NCI-H460 (cell line): ENCODE measurements at regions not wholly inside any gene's neighbourhood (a gene's known extent, or its start where the extent isn't known, plus 50 kb on each side); places are given as distances from the start of the nearest gene placed in this dataset.
A peak's percentile ranks its signal among the peaks of the same experiment; 100 is the strongest.
"Not testable (repeated sequence)": the region's sequence is repeated elsewhere in the genome, so short reads cannot be mapped to it uniquely, and the experiment has no call there.

Source experiments
- DNase-seq: peaks from one replicate; pipeline ENCODE4 v3.0.0-alpha.2; 2016; ENCODE audit warnings: low read depth; ENCODE audit errors: extremely low read depth

DNA sequence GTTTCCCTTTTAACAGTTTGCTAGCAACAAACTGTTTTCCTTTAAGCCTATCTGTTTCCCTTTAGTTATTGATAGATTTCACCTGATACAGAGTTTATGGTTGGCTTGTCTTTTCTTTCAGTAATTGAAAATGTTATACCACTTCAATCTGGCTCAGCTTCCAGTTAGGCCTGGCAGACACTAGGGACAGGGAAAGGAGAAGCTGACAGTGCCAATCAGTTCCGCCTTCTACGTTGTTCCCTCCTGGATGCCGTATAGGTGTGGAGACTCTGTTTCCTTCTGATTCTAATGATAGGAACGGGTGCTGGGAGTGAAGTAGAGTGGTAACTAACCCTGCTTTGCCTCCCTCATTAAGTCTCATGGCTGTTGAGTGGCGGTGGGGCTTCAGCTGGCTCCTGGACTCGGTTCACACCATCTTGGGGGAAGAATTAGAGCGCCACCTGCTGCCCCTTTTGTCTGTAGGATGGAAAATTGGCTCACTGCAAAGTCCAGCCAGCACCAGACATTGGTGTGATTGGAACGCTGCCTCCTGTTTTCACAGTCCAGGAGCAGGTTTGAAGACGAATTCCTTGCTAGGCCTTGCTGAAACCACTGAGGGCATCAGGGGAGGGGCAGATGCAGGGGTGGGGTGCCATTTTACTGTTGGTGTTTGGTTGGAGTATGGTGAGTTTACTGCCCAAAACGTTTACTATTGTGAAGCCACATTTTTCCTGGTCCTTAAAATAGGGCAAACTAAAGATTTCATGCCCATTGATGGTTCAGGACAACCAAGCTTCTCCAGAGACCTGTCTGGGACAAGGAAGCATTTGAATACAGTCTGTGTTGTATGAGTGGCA is 1729.5 kb downstream of the GRIK2 start:
- DNase-seq: peak; percentile 36

DNA sequence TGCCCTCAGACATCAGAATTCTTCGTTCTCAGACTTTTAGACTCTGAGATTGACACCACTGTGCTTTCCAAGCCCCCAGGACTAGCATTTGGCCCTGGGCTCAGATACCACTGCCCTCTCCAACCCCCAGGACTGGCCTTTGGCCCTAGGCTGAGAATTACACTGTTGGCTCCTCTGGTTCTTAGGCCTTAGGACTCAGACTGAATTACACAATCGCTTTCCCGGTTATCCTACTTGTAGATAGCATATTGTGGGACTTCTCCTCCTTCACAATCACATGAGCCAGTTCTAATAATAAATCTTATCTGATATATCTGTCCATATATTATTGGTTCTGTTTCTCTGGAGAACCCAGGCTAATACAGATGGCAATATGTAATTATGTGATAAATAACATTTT is 1725.5 kb downstream of the GRIK2 start:
- DNase-seq: no peak

DNA sequence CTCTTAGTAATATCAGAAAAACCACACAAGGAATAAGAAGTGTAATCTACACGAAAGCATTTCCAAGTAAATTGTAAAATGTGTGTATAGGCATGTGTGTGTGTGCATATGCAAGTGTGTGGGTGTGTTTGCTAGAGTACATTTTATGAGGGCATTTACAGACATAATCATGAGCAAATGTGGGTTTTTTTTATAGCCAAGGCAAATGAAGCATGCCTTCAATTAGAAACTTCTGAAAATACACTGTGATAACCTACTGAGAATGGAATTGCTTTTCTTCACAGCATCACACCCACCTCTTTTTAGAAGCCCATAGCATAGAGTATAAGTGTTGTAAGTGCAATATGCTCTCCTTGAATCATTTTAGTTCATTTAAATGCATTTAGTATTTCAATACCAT is 1721.1 kb downstream of the GRIK2 start:
- DNase-seq: no peak

DNA sequence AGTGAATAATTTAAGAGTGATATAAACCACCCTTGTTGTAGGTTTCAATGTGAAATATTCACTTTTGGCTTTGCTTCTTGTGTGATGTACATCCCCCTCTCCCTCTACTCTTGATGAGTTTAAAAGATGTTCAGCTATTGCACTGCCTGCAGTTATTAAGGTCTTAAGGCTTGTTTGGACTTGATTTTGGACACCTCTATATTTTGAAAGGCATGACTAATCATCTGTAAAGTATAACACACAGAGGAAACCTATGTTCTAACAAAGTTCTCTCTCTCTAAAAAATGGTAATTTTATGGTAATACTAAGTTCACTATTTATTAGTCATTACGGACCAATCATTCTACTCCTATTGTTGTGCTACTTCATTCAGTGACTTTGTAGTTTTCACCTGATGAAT is 1719.9 kb downstream of the GRIK2 start:
- DNase-seq: no peak

DNA sequence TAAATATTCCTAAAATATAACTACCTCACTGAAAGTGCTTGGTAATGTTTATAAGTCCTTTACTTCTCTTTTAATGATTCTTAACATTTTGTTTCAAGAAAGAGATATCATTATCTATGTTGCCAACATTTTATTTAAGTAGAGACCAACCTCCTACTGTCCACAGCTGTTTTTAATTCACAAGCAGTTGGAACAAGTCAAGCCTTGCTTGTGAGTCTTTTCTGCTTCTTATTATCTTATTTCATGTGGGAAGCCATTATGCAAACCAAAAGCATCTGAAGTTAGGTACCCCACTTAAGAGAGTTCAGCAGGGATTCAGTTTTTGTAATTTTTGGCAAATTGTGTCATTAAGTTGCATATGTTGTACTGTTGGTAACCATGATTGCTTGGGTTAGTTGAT is 1714.5 kb downstream of the GRIK2 start:
- no peak for DNase-seq

DNA sequence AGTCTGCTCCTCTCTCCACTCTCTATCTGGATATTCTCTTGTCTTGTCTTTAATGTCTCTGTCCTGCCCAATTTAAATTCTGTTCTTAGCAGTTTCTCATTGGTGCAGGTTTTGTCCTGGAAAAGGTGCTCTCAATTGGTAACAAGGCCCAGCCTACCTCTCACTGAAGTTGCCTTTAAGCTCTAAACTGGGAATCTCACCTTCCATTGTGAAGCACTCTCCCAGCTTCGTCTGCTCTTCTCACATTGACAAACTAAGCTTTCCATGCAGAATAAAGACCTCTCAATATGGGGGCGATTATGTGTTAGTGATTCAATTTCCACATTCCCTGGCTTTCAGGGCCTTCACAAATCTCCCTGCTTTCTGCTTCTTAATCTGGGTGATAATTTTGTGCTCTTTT is 1712.2 kb downstream of the GRIK2 start:
- no peak for DNase-seq

DNA sequence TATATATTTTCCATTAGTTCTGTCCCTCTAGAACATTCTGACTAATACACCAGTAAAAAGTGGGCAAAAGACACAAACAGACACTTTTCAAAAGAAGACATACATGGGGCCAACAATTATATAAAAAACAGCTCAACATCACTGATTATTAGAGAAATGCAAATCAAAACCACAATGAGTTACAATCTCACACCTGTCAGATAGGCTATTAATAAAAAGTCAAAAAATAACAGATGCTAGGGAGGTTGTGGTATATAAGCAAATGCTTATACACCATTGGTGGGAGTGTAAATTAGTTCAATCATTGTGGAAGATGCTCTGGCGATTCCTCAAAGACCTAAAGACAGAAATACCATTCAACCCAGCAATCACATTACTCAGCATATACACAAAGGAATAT is 1707.8 kb downstream of the GRIK2 start:
- DNase-seq: no peak

DNA sequence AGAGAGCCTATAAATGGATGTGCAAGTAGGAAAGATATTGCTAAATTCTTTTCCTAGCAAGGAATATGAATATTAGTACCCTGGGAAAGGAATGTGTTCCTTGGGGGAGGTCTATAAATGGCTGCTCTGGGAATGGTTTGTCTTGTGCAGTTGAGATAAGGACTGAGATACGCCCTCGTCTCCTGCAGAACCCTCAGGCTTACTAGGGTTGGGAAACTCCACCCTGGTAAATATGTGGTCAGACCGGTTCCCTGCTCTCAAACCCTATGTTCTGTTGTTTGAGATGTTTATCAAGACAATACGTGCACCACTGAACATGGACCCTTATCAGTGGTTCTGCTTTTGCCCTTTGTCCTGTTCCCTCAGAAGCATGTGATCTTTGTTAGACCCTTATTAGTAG is 1698.9 kb downstream of the GRIK2 start:
- not testable (repeated sequence) for DNase-seq

DNA sequence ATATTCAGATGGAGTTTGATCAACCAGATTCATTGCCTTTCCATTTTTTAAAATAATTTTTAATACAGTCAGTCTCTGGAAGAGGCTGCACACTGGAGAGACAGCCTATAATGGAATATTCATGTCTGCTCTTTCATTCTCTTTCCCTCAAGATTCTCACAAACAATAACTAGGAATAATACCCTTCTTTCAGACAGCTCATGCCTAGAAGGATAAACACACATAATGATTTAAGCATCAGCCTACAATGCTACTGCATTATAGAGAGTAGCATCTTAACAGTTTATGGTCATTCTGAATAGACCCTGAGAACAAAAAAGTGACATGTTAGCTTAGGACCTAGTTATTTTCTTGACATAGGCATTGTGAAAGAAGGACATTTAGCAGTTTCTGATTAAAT is 1692.3 kb downstream of the GRIK2 start:
- no peak for DNase-seq

DNA sequence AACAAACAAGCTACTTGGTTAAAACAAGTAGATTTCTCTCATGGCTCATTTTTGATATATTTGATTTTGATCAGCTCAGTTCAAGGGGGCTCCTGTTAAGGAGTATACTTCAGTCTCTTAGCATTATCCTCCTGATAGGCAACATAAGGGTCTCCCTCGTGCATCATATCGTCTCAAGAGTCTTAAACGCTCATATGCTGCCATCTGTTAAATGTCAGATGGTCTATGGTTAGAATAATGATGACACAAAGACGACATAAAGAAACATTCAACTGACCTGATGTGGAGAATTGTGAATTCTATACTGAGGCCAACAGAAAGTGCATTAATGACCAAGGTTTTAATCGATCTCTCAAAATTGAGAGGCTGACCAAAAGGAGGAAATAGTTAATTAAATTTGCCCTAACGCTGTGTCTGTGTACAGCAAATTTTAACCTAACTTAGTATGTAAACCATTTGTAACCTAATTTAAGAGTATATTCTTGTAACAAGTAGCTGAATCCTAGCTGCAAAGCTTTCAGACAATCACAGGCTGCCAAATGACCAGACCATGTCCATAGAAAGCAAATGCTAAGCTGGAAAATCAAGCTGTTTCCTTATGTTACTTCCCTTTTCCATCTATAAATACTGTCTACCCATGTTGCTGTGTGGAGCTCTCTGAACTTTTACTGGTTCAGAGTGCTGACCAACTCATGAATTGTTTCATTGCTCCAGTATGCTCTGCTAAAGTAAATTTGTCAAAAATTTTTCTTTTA is 1688.5 kb downstream of the GRIK2 start:
- DNase-seq: no peak

DNA sequence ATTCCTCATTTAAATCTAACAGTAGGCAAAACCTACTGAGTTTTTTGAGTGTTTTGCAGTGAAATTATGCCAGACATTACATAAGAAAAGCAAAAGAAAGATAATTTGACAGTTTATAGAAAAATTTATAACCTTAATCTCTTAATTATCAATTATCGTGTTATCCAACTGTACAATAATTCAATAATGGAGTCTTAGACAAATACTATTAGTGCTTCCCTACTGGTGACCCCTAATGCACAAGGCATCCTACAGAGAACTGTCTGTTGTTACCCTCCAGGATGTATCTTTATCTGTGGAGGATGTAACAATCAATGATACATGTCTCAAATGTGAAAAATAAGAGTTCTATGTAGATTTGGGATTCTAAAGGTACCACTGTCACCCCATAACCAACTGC is 1687.6 kb downstream of the GRIK2 start:
- no peak for DNase-seq

DNA sequence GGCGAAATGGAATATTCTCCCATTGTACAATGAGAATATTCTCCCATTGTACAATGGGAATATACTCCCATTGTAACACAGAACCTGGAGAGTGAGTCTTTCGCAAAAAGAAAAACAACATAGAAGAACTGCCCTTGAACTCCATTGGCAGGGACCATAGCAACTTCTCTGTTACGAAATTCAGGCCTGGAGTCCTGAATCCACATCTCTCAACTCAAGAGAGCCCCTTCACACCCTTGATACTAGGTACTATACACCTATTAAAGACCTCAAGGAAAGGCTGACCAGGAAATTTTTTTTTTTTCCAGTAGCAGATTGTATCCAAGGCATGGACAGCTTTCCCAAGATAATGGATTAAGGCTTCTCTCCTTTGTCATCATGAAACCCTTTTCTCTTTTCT is 1687.0 kb downstream of the GRIK2 start:
- no peak for DNase-seq

DNA sequence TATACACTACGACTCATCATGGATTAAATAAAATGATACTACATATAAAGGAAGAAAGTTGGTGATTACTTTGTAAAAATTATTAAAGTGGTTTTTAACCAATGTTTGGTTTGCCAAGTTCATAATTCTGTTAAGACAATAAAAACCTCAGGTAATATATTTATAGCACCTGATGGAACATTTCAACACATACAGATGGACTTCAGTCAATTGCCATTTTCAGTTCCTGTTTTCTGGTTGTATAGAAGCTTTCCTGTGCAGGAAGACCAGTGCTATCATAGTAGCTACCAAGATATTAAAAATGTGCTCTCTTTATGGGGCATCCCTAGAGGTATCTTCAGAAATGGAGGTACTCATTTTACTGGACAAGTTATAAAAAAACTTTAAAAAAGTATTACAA is 1686.4 kb downstream of the GRIK2 start:
- DNase-seq: no peak

DNA sequence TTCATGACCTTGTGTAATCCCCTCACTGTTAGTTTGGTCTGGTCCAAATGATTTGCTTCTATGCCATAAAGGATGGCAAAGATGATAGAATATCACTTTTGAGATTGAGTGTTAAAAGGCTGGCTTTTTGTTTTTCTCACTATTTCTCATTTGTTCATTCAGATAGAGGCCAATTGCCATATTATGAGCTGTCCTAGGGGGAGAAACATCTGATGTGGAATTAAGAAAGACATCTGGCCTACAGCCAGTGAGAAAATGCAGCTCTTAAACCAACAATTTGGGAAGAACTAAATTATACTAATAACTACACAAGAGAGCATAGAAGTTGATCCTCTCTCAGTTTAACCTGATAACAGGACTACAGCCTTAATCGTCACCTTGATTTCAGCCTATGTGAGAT is 1668.6 kb downstream of the GRIK2 start:
- no peak for DNase-seq

DNA sequence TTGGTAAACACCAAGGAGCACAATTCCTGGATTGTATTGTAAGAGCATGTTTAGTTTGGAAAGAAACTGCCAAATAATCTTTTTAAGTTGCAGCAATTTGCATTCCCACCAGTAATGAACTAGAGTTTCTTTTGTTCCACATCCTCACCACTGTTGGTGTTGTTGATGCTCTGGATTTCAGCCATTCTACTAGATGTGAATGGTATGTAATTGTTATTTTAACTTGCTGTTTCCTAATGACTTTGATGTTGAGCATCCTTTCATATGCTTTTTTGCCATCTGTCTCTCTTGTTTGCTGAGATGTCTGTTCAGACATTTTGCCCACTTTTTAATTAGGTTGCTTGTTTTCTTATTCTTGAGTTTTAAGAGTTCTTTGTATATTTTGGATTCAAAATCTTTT is 1654.1 kb downstream of the GRIK2 start:
- no peak for DNase-seq

DNA sequence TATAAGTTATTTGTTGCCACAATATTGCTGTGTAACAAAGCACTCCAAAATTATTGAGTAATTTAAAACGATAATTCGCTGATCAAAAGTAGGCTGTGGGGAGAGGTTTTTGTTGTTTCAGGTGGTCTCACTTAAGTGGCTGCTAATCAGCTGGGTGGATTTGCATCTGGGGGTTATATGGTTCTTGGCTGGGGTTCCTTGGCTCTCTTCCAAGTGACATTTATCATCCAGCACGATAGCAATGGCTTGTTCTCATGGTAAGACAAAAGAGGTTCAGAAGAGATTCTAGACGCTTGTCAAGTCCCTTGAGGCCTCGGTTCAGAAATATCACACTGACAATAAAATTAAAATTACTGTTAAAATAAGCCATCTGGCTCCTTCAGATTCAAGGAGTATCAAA is 1648.8 kb downstream of the GRIK2 start:
- DNase-seq: no peak

DNA sequence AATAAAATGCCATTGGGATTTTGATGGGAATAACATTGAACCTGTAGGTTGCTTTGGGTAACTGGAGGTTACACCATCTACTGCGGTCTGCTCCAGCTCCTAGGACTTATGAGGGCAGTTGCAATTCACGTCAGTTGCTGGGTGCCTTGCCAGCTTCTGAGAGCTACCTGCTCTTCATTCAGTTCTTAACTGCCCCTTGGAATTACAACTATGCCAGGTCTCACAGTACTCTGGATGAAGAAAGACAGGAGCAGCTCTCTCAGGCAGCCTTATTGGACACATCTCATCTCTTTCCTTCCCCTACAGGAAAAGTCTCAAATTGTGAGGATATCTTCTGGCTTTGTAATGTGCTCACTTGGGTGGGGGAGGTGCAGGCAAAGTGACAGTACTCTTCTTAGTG is 1643.3 kb downstream of the GRIK2 start:
- DNase-seq: no peak

DNA sequence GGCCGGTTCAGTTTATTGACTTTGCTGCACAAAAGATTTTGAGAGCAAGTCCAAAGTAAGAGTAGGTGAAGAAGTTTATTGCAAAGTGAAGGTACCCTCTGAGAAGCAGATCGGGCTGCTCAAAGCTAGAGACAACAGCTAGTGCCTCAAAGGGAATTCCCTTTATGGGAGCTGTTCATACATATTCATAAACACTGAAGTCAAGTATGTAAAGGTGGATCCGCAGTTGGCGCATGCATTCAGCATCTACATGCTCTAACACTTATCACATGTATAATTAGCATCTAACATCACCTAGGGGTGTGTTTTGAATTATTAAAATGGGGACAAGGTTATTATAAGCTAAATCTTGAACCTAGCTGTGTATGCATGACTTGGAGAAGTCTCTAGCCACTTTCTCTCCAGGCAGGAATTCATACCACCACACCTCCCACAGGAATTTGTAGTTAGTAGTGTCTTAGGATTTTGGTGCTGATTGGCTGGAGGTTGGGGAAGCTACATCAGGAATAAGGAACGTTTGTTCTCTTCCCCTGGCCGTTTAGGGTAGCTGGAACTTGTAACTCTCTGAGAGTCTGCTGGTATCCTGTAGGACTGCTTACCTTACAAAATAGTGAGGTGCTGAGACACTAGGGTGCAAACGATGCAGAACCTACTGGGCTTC is 1633.9 kb downstream of the GRIK2 start:
- DNase-seq: no peak

DNA sequence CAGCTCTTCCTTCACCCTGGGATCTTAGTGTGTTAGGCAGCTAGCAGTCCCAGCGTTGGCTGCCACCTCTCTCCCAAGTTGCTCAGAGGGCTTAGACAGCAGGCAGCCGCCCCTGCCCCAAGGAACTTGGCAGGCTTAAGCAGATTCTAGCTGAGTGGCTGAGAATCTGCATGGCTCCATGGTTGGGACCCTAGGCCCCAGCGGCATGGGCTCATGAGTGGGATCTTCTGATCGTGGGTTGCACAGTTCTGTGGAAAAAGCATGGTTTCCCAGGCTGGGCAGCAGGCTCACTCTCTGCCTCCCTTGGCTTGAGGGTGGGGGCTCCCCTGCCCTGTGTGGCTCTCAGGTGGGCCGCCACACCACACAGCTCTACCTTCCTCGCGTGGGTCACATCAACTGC is 1624.9 kb downstream of the GRIK2 start:
- DNase-seq: no peak

DNA sequence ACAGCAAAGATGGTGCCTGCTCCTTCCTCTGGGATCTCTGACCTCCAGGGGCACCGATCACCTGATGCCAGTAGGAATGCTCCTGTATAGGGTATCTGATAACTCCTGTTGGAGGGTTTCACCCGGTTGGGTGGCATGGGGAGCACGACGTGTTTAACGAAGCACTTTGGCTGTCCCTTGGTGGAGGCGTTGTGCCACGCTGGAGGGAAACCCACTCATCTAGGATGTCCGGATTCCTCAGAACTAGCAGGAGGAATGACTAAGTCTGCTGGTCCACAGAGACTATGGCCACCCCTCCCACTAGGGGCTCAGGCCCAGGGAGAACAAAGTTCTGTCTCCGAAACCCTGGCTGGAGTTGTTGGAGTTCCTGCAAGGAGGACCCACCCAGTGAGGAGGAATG is 1624.4 kb downstream of the GRIK2 start:
- no peak for DNase-seq

DNA sequence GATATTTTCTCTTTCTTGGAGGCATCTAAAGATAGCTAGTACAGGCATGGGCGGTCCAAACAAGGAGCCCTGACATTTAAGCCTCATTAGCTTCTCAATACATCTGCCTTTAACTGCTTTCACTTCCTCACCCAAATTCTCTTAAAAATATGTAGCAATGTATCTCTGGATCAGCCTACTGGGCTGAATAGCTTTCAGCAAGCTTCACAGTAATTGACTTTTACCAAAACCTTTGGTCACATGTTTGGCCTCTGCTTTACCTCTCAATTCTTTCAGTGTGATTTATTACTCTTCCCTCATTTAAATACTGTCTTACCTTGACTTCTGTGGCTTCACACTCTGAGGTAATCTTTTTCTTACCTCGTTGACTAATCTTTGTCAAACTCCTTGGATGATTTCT is 1618.1 kb downstream of the GRIK2 start:
- DNase-seq: no peak

DNA sequence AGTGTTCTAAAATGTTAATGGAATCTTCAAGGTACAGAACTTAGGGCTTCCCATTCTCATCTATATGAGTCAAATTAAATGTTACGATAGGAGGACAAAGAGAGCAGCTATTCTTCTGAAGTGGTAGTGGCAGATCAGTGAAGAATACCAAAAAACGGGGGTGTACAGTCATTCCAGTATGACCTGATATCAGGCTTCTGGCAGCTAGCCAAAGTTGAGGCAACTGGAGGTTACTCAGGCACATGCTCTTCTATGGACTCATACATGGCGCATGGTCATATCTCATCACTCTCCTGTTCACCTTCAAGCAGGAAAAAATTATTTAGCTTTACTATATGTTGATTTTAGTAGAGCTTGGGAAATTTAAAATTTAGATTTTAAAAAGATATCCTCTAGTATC is 1608.8 kb downstream of the GRIK2 start:
- no peak for DNase-seq
